Caco-2 (cell line): ENCODE measurements at regions not wholly inside any gene's neighbourhood (a gene's known extent, or its start where the extent isn't known, plus 50 kb on each side); places are given as distances from the start of the nearest gene placed in this dataset.

ENCODE experiments used
- BruUV-seq: library from RNA; stranded (reverse); fragments of 400-500 nt; replicated peaks from 2 replicates; lab custom pipeline; 2021; lab: Mats Ljungman, UMichigan
- CTCF ChIA-PET: fragments of 300-600 bp; sonication (Branson Sonifier 250); formaldehyde crosslinking; loops from one replicate; lab custom pipeline; 2022; ENCODE audit warnings: antibody characterized with exemption; lab: Charles Lee
- POLR2A ChIA-PET: fragments of 300-600 bp; sonication (Branson Sonifier 250); formaldehyde crosslinking; loops from one replicate; lab custom pipeline; 2022; ENCODE audit warnings: antibody characterized with exemption; lab: Charles Lee
- DNase-seq, 2 experiments: peaks; one replicate each; pipeline versions ENCODE4 v3.0.0 to v3.0.0-alpha.2; 2020 to 2022
- H3K27me3 ChIP-seq: replicated peaks from 2 replicates; pipeline ENCODE4 v1.6.0; 2011; ENCODE audit warnings: low read length; ENCODE audit not compliant: control insufficient read depth, insufficient read depth
- H3K36me3 ChIP-seq: 2 replicates; pipeline ENCODE4 v1.5.1; 2011; ENCODE audit warnings: low read length; ENCODE audit not compliant: control insufficient read depth, insufficient read depth
- H3K4me1 ChIP-seq: fragments of 250-450 bp; sonication (Bioruptor Pico); 2 replicates; pipeline ENCODE4 v1.5.1; 2020; ENCODE audit warnings: mild to moderate bottlenecking
- H3K4me3 ChIP-seq: 2 replicates; pipeline ENCODE4 v1.5.1; 2011; ENCODE audit warnings: low read depth, mild to moderate bottlenecking, control low read depth, low read length
- H3K9me3 ChIP-seq: fragments of 250-450 bp; sonication (Bioruptor Pico); 2 replicates; pipeline ENCODE4 v1.5.1; 2020; ENCODE audit warnings: mild to moderate bottlenecking, moderate library complexity
- H3K27ac Mint-ChIP-seq: one replicate; pipeline ENCODE4 v1.8.0; 2022; ENCODE audit warnings: mixed read lengths; ENCODE audit not compliant: unreplicated experiment
- H3K27me3 Mint-ChIP-seq: one replicate; pipeline ENCODE4 v1.8.0; 2022; ENCODE audit warnings: mixed read lengths; ENCODE audit not compliant: insufficient read depth, unreplicated experiment
- H3K36me3 Mint-ChIP-seq: one replicate; pipeline ENCODE4 v1.8.0; 2022; ENCODE audit warnings: mild to moderate bottlenecking, mixed read lengths; ENCODE audit not compliant: insufficient read depth, unreplicated experiment
- H3K4me1 Mint-ChIP-seq: one replicate; pipeline ENCODE4 v1.8.0; 2022; ENCODE audit warnings: low read depth, mixed read lengths; ENCODE audit not compliant: unreplicated experiment
- H3K4me3 Mint-ChIP-seq: one replicate; pipeline ENCODE4 v1.8.0; 2022; ENCODE audit warnings: mild to moderate bottlenecking, moderate library complexity, mixed read lengths; ENCODE audit not compliant: unreplicated experiment
- H3K9me3 Mint-ChIP-seq: one replicate; pipeline ENCODE4 v1.8.0; 2022; ENCODE audit warnings: mixed read lengths; ENCODE audit not compliant: unreplicated experiment
- CTCF ChIP-seq, 2 experiments: fragments of 200-600 bp in 1 of 2; IDR thresholded peaks; 1 replicate in 1 of 2; 2 replicates in 1 of 2; pipeline versions ENCODE4 v1.5.1 to v1.8.0; 2011 to 2022; ENCODE audit warnings: antibody characterized with exemption in 1 of 2, control low read depth in 1 of 2, inconsistent platforms in 1 of 2, low read depth in 1 of 2, low read length in 1 of 2, mild to moderate bottlenecking in 1 of 2, moderate library complexity in 1 of 2; ENCODE audit not compliant: insufficient read depth in 1 of 2, severe bottlenecking in 1 of 2, unreplicated experiment in 1 of 2
- intact Hi-C: fragments of 100-400 bp; cut with micrococcal nuclease; formaldehyde crosslinking; loops from one replicate; pipeline ENCODE4 v1.10.0; 2022; ENCODE audit not compliant: unreplicated experiment

- no peaks in the 10 kb centered on the region for H3K9me3 Mint-ChIP-seq
- H3K27ac Mint-ChIP-seq: no peak overlapping the region
- no peaks in the 10 kb centered on the region for H3K4me1 ChIP-seq
- no peak for TF ChIP-seq CTCF (IDR thresholded peaks at IDR 0.05; ENCODE audit: insufficient read depth in 1 of 2, low read depth in 1 of 2, low read length in 1 of 2, severe bottlenecking in 1 of 2, unreplicated experiment in 1 of 2)
- no TSS peak for BruUV-seq
- ChIA-PET CTCF (no interaction called here), POLR2A (no interaction called here)
- H3K27me3 ChIP-seq: no peaks in the 10 kb centered on the region
- H3K36me3 Mint-ChIP-seq: no peaks in the 10 kb centered on the region
- no peaks in the 10 kb centered on the region for H3K36me3 ChIP-seq
- peaks cover 6% of the 10 kb centered on the region for H3K27me3 Mint-ChIP-seq
- H3K4me3 Mint-ChIP-seq: no peak overlapping the region
- H3K9me3 ChIP-seq: no peaks in the 10 kb centered on the region
- H3K4me3 ChIP-seq: no peak overlapping the region
- H3K4me1 Mint-ChIP-seq: no peaks in the 10 kb centered on the region
- intact Hi-C loops: no loop called here
- no peak for DNase-seq
Observed at GRCh38 chr12:76945867-76946266, 67.0 kb upstream of the CSRP2 start.

- H3K9me3 ChIP-seq: no peaks in the 10 kb centered on the region
- Mint-ChIP-seq H3K27ac (no peak overlapping the region), H3K36me3 (no peaks in the 10 kb centered on the region), H3K4me1 (no peaks in the 10 kb centered on the region), H3K9me3 (no peaks in the 10 kb centered on the region), H3K27me3 (peaks cover 3% of the 10 kb centered on the region), H3K4me3 (no peak overlapping the region)
- H3K4me1 ChIP-seq: no peaks in the 10 kb centered on the region
- CTCF ChIA-PET: interaction anchor here (0.7 kb wide), 1 partner anchor 8 kb away, joined by 4 read pairs; no protein-coding TSS in a partner anchor
- no peaks in the 10 kb centered on the region for H3K27me3 ChIP-seq
- BruUV-seq: no TSS peak
- DNase-seq: no peak
- POLR2A ChIA-PET: no interaction called here
- intact Hi-C loops: no loop called here
- no peak overlapping the region for H3K4me3 ChIP-seq
- TF ChIP-seq CTCF (IDR thresholded peaks at IDR 0.05; ENCODE audit: insufficient read depth in 1 of 2, low read depth in 1 of 2, low read length in 1 of 2, severe bottlenecking in 1 of 2, unreplicated experiment in 1 of 2): no peak
- H3K36me3 ChIP-seq: no peaks in the 10 kb centered on the region
Observed at GRCh38 chr12:76944892-76945291, 66.1 kb upstream of the CSRP2 start.

GRCh38 chr12:76943008-76943407 lies 64.2 kb upstream of the CSRP2 start:
- Mint-ChIP-seq H3K4me1 (no peaks in the 10 kb centered on the region), H3K27me3 (peaks cover 5% of the 10 kb centered on the region), H3K9me3 (no peaks in the 10 kb centered on the region), H3K27ac (no peak overlapping the region), H3K4me3 (no peak overlapping the region), H3K36me3 (no peaks in the 10 kb centered on the region)
- H3K36me3 ChIP-seq: no peaks in the 10 kb centered on the region
- H3K9me3 ChIP-seq: no peaks in the 10 kb centered on the region
- ChIA-PET POLR2A (no interaction called here), CTCF (no interaction called here)
- H3K27me3 ChIP-seq: no peaks in the 10 kb centered on the region
- intact Hi-C loops: no loop called here
- no peak for DNase-seq
- BruUV-seq: no TSS peak
- TF ChIP-seq CTCF (IDR thresholded peaks at IDR 0.05; ENCODE audit: insufficient read depth in 1 of 2, low read depth in 1 of 2, low read length in 1 of 2, severe bottlenecking in 1 of 2, unreplicated experiment in 1 of 2): no peak
- H3K4me1 ChIP-seq: no peaks in the 10 kb centered on the region
- no peak overlapping the region for H3K4me3 ChIP-seq
